ENCODE measurements at regions not wholly inside any gene's neighbourhood (a gene's known extent, or its start where the extent isn't known, plus 50 kb on each side); places are given as distances from the start of the nearest gene placed in this dataset.

DNA sequence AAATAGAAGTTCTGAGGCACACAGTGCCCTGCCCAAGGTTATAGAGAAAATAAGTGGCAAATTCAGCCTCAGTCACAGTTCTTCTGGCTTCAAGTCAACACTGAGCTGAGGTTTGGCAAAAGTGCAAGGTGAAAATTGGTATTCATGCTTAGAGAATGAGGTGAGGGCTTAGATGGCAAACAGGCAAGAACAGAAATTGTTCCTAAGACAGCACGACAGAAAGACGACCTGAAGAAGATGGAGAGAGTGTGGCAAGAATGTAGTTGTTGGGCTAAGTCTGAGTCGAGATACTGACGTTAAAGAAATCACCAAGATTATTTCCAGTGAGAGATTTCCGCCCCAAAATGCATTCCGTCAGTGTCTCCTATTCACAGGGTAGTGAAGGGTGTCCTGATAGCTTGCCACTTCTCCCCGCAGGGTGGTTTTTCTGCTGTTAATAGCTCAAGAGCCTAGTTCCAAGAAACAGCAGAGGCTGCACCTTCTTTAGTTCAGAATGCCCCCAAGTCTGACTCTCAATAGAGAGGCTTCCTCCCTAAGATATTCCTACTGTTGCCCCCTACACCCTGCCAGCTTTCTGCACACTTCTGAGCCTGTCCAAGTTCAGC lies 260.8 kb upstream of the AMIGO2 start:
- Histone ChIP-seq H3K36me3 (ENCODE audit: control insufficient read depth in 2 of 2, insufficient read depth in 1 of 2, low read length in 2 of 2) (no peaks in the 10 kb centered on the region), H3K4me1 (ENCODE audit: control insufficient read depth, insufficient read depth, low read length) (no peaks in the 10 kb centered on the region), H3K4me3 (ENCODE audit: low read depth, low read length) (no peak overlapping the region), H3K27ac (ENCODE audit: extremely low read depth, low read depth, low read length) (no peak overlapping the region), H3K9me3 (ENCODE audit: control insufficient read depth, insufficient read depth, low read depth, low read length) (no peaks in the 10 kb centered on the region)
- TF ChIP-seq GLI4 (tag by site-specific recombination; IDR thresholded peaks at IDR 0.05) (no peak), ZNF776 (tag by site-specific recombination; IDR thresholded peaks at IDR 0.05; ENCODE audit: borderline replicate concordance) (no peak), ZNF335 (tag by site-specific recombination; conservative IDR thresholded peaks at IDR 0.05) (no peak), ZNF433 (tag by site-specific recombination; IDR thresholded peaks at IDR 0.05; ENCODE audit: low read depth) (no peak), IKZF3 (tag by site-specific recombination; IDR thresholded peaks at IDR 0.05) (no peak), MZF1 (tag by site-specific recombination; IDR thresholded peaks at IDR 0.05; ENCODE audit: borderline replicate concordance) (no peak), SCRT1 (tag by site-specific recombination; IDR thresholded peaks at IDR 0.05; ENCODE audit: borderline replicate concordance) (no peak), ZBTB6 (tag by site-specific recombination; IDR thresholded peaks at IDR 0.05) (no peak), TRIM28 (IDR thresholded peaks at IDR 0.05; ENCODE audit: borderline replicate concordance, low read length) (no peak), ZFP69B (tag by site-specific recombination; IDR thresholded peaks at IDR 0.05) (no peak), ZNF664 (tag by site-specific recombination; IDR thresholded peaks at IDR 0.05) (no peak), FEZF1 (tag by site-specific recombination; IDR thresholded peaks at IDR 0.05) (no peak), ATF2 (tag by site-specific recombination; IDR thresholded peaks at IDR 0.05; ENCODE audit: low read depth) (no peak), ZNF626 (tag by site-specific recombination; IDR thresholded peaks at IDR 0.05) (no peak), ZIC2 (tag by site-specific recombination; IDR thresholded peaks at IDR 0.05) (no peak)
- TF ChIP-seq, protein P1, sequence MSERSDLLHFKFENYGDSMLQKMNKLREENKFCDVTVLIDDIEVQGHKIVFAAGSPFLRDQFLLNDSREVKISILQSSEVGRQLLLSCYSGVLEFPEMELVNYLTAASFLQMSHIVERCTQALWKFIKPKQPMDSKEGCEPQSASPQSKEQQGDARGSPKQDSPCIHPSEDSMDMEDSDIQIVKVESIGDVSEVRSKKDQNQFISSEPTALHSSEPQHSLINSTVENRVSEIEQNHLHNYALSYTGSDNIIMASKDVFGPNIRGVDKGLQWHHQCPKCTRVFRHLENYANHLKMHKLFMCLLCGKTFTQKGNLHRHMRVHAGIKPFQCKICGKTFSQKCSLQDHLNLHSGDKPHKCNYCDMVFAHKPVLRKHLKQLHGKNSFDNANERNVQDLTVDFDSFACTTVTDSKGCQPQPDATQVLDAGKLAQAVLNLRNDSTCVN (tag by site-specific recombination; optimal IDR thresholded peaks at IDR 0.05) = no peak
- TF ChIP-seq, protein P2, sequence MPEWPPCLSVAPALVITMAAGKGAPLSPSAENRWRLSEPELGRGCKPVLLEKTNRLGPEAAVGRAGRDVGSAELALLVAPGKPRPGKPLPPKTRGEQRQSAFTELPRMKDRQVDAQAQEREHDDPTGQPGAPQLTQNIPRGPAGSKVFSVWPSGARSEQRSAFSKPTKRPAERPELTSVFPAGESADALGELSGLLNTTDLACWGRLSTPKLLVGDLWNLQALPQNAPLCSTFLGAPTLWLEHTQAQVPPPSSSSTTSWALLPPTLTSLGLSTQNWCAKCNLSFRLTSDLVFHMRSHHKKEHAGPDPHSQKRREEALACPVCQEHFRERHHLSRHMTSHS (tag by site-specific recombination; IDR thresholded peaks at IDR 0.05) = no peak
- TF ChIP-seq, protein P3, sequence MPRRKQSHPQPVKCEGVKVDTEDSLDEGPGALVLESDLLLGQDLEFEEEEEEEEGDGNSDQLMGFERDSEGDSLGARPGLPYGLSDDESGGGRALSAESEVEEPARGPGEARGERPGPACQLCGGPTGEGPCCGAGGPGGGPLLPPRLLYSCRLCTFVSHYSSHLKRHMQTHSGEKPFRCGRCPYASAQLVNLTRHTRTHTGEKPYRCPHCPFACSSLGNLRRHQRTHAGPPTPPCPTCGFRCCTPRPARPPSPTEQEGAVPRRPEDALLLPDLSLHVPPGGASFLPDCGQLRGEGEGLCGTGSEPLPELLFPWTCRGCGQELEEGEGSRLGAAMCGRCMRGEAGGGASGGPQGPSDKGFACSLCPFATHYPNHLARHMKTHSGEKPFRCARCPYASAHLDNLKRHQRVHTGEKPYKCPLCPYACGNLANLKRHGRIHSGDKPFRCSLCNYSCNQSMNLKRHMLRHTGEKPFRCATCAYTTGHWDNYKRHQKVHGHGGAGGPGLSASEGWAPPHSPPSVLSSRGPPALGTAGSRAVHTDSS (tag by site-specific recombination; IDR thresholded peaks at IDR 0.05) = no peak
- TF ChIP-seq, protein P4, sequence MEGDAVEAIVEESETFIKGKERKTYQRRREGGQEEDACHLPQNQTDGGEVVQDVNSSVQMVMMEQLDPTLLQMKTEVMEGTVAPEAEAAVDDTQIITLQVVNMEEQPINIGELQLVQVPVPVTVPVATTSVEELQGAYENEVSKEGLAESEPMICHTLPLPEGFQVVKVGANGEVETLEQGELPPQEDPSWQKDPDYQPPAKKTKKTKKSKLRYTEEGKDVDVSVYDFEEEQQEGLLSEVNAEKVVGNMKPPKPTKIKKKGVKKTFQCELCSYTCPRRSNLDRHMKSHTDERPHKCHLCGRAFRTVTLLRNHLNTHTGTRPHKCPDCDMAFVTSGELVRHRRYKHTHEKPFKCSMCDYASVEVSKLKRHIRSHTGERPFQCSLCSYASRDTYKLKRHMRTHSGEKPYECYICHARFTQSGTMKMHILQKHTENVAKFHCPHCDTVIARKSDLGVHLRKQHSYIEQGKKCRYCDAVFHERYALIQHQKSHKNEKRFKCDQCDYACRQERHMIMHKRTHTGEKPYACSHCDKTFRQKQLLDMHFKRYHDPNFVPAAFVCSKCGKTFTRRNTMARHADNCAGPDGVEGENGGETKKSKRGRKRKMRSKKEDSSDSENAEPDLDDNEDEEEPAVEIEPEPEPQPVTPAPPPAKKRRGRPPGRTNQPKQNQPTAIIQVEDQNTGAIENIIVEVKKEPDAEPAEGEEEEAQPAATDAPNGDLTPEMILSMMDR (tag by site-specific recombination; IDR thresholded peaks at IDR 0.05) = no peak
- CTCF ChIA-PET = interaction anchor here (0.7 kb wide), 1 partner anchor 22 kb away, joined by 3 read pairs; no protein-coding TSS in a partner anchor
- POLR2A ChIA-PET = no interaction called here
